HUES6 (cell line): ENCODE measurements at regions not wholly inside any gene's neighbourhood (a gene's known extent, or its start where the extent isn't known, plus 50 kb on each side); places are given as distances from the start of the nearest gene placed in this dataset.
"Not testable (repeated sequence)": the region's sequence is repeated elsewhere in the genome, so short reads cannot be mapped to it uniquely, and the experiment has no call there.

Source experiments
- H3K27ac ChIP-seq: 2 replicates; pipeline ENCODE4 v1.7.0; 2013; ENCODE audit warnings: low read depth, mild to moderate bottlenecking, low read length, inconsistent platforms
- H3K27me3 ChIP-seq: 2 replicates; pipeline ENCODE4 v1.6.1; 2013; ENCODE audit warnings: low read length; ENCODE audit not compliant: control insufficient read depth, insufficient read depth
- H3K36me3 ChIP-seq: 2 replicates; pipeline ENCODE4 v1.6.1; 2013; ENCODE audit warnings: low read length; ENCODE audit not compliant: control insufficient read depth, insufficient read depth
- H3K4me1 ChIP-seq: 2 replicates; pipeline ENCODE4 v1.6.1; 2013; ENCODE audit warnings: low read length; ENCODE audit not compliant: control insufficient read depth, insufficient read depth
- H3K4me3 ChIP-seq: 2 replicates; pipeline ENCODE4 v1.5.1; 2013; ENCODE audit warnings: low read depth, low read length
- H3K9ac ChIP-seq: one replicate; pipeline ENCODE4 v1.6.1; 2013; ENCODE audit warnings: mild to moderate bottlenecking, low read length
- H3K9me3 ChIP-seq: 2 replicates; pipeline ENCODE4 v1.6.1; 2013; ENCODE audit warnings: low read depth, low read length; ENCODE audit not compliant: control insufficient read depth, insufficient read depth

DNA sequence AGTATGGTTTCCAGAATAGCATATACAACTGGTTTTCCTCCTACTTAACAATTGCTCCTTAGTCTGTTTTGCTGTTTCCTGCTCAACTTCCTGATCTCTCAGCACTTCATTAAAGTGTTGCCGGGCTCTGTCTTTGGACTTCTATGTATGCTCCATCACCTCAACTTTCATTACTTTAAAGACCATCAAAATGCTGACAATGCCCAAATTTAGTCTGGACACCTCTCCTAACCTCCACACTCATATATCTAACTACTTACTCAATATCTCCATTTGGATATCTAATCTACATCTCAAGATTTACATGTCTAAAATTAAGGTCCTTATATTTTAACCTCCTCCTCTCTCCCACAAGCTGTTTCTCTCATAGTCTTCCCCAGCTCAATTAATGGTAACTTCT, 54.4 kb upstream of the LGR5 start:
- H3K36me3 ChIP-seq = no peaks in the 10 kb centered on the region
- H3K27ac ChIP-seq = no peak overlapping the region
- no peaks in the 10 kb centered on the region for H3K27me3 ChIP-seq
- no peak overlapping the region for H3K9ac ChIP-seq
- H3K4me3 ChIP-seq = no peak overlapping the region
- no peaks in the 10 kb centered on the region for H3K4me1 ChIP-seq
- H3K9me3 ChIP-seq = no peaks in the 10 kb centered on the region; the same call in 1 of the 2 replicates

DNA sequence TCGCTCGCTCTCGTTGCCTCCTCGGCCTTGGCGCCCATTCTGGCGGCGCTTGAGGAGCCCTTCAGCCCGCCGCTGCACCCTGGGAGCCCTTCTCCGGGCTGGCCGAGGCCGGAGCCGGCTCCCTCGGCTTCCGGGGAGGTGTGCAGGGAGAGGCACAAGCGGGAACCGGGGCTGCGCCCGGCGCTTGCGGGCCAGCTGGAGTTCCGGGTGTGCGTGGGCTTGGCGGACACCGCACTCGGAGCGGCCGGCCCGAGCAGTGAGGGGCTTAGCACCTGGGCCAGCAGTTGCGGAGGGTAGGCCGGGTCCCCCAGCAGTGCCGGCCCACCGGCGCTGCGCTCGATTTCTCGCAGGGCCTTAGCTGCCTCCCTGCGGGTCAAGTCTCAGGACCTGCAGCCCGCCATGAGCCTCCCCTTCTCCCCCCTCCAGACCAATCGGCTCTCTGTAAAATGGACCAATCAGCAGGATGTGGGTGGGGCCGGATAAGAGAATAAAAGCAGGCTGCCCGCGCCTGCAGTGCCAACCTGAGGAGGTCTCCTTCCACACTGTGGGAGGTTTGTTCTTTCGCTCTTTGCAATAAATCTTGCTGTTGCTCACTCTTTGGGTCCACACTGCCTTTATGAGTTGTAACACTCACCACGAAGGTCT, 62.8 kb upstream of the LGR5 start:
- H3K4me1 ChIP-seq, H3K27me3 ChIP-seq, H3K9ac ChIP-seq, H3K27ac ChIP-seq, H3K9me3 ChIP-seq, H3K36me3 ChIP-seq, H3K4me3 ChIP-seq: not testable (repeated sequence)

DNA sequence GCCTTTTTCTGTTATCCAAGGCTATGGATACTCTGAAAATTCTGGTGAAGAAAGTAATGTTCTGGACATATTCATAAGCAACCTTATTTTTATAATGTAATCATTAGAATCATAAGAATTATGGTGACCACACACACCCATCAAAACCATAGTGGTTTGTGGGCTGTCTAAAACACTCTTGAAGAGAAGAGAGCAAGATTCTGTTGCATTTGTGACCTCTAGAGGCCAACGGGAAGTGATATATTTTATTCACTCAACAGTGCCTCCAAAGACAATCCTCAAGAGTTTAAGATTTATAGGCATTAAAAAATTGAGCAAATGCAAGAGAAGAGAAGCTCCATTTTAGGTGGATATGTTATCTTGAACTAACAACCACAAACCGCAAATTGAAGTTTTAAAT, 68.5 kb upstream of the LGR5 start:
- Histone ChIP-seq H3K27ac (no peak overlapping the region), H3K27me3 (no peaks in the 10 kb centered on the region), H3K36me3 (no peaks in the 10 kb centered on the region), H3K9me3 (no peaks in the 10 kb centered on the region), H3K4me3 (no peak overlapping the region), H3K4me1 (no peaks in the 10 kb centered on the region), H3K9ac (no peak overlapping the region)

DNA sequence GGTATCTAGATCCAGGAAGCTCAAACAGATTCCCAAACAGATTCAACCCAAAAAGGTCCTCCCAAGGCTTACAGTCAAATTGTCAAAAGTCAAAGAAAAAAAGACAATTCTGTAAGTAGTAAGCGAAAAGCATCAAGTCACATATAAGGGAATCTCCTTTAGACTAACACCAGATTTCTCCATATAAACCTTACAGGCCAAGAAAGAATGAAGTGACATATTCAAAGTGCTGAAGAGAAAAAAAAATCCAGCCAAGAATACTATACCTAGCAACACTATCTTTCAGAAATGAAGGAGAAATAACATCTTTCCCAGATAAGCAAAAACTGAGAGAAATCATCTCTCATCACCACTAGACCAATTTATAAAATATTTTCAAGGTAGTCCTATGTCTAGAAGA, 79.6 kb upstream of the LGR5 start:
- Histone ChIP-seq H3K27ac (no peak overlapping the region), H3K4me1 (no peaks in the 10 kb centered on the region), H3K4me3 (no peak overlapping the region), H3K9ac (no peak overlapping the region), H3K27me3 (no peaks in the 10 kb centered on the region), H3K36me3 (no peaks in the 10 kb centered on the region), H3K9me3 (peaks cover 3% of the 10 kb centered on the region; the same call in 1 of the 2 replicates)

DNA sequence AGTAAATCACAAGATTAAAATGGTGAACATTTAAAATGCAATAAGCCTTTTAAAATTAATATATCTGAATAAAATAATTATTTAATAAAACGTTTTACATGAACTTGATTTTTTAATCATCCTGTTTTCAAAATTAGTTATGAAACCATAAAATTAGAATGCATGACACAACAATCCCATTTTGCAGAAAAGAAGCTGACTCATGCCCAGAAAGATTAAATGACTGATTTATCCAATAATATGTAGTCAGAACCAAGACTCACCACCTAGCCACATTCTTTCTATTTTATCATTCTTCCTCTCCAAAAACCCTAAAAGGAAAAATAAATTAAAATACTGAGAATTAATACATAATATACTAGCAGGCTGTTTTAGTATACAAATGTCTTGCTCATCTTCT, 83.0 kb upstream of the LGR5 start:
- no peak overlapping the region for H3K27ac ChIP-seq
- no peaks in the 10 kb centered on the region for H3K36me3 ChIP-seq

DNA sequence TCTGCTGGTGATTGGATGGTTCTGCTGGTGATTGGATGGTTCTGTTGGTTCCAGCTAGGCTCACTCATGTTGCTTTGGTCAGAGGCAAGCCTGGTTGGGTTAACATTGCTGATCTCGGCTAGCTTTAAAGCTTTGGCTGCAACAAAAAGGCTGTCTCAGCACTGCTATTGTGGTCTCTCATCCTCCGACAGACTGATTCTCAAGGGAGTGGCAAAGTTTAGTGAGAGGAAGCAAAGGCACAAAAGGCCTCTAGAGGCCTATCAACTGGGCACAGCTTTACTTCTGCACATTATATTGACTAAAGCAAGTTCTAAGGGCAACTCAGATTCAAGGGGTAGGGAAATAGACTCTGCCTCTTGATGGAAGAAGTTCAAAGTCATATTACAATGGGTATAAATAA, 84.7 kb upstream of the LGR5 start:
- no peak overlapping the region for H3K4me3 ChIP-seq
- no peak overlapping the region for H3K9ac ChIP-seq
- H3K27me3 ChIP-seq = no peaks in the 10 kb centered on the region

More for the DNA sequence above, 83.0 kb upstream of the LGR5 start:
- H3K4me3 ChIP-seq = no peak overlapping the region
- H3K4me1 ChIP-seq = no peaks in the 10 kb centered on the region
- peaks cover 3% of the 10 kb centered on the region; the same call in 1 of the 2 replicates for H3K9me3 ChIP-seq
- no peak overlapping the region for H3K9ac ChIP-seq
- no peaks in the 10 kb centered on the region for H3K27me3 ChIP-seq

DNA sequence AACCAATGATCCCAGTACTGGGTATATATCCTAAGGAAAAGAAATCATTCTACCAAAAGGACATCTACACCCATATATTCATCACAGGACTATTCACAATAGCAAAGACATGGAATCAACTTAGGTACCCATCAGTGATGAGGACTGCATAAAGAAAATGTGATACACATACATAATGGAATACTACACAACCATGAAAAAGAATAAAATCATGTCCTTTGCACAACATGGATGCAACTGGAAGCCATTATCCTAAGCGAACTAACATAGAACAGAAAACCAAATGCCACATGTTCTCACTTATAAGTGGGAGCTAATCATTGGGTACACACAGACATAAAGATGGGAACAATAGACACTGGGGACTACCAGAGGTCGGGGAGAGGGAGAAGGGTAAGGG, 86.0 kb upstream of the LGR5 start:
- Histone ChIP-seq H3K27ac (no peak overlapping the region), H3K27me3 (no peaks in the 10 kb centered on the region), H3K4me1 (no peaks in the 10 kb centered on the region), H3K9ac (no peak overlapping the region), H3K4me3 (no peak overlapping the region), H3K36me3 (no peaks in the 10 kb centered on the region), H3K9me3 (no peaks in the 10 kb centered on the region)

More for the DNA sequence above, 84.7 kb upstream of the LGR5 start:
- no peaks in the 10 kb centered on the region for H3K36me3 ChIP-seq
- no peaks in the 10 kb centered on the region; the same call in 1 of the 2 replicates for H3K9me3 ChIP-seq
- no peaks in the 10 kb centered on the region for H3K4me1 ChIP-seq
- H3K27ac ChIP-seq = no peak overlapping the region

DNA sequence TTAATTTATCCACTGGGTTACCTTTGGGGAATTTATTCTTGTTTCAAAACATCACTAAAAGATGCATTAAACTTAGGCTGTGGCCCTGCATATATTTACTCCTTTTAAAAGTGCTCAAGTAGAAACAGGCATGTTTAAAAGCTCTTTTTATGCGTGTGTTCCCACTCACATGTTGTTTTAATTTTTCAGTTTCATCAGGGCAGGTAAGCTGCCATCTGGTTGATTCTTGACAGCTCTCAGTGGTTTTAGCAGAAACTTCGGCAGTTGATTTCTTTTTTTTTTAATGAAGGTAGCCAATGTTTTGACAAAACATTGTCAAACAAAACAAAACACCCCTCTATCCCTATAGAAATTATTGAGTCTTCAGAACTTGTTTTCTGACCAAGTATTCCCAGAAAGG, 89.6 kb upstream of the LGR5 start:
- no peak overlapping the region for H3K27ac ChIP-seq
- no peak overlapping the region for H3K9ac ChIP-seq
- no peaks in the 10 kb centered on the region for H3K27me3 ChIP-seq
- H3K4me1 ChIP-seq = no peaks in the 10 kb centered on the region
- no peaks in the 10 kb centered on the region for H3K9me3 ChIP-seq
- H3K36me3 ChIP-seq = no peaks in the 10 kb centered on the region
- no peak overlapping the region for H3K4me3 ChIP-seq

DNA sequence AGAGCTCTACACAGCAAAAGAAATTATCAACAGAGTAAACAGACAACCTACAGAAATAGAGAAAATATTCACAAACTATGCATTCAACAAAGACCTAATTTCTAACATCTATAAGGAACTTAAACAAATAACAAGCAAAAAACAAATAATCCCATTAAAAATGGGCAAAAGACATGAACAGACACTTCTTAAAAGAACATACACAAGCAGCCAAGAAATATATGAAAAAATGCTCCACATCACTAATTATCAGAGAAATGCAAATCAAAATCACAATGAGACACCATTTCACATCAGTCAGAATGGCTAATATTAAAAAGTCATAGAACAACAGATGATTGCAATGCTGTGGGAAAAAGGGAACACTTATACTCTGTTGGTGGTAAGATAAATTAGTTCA, 100.7 kb upstream of the LGR5 start:
- H3K27me3 ChIP-seq = no peaks in the 10 kb centered on the region
- H3K4me1 ChIP-seq = no peaks in the 10 kb centered on the region
- H3K9me3 ChIP-seq = no peaks in the 10 kb centered on the region
- no peak overlapping the region for H3K27ac ChIP-seq
- no peaks in the 10 kb centered on the region for H3K36me3 ChIP-seq
- H3K4me3 ChIP-seq = no peak overlapping the region
- H3K9ac ChIP-seq = no peak overlapping the region

DNA sequence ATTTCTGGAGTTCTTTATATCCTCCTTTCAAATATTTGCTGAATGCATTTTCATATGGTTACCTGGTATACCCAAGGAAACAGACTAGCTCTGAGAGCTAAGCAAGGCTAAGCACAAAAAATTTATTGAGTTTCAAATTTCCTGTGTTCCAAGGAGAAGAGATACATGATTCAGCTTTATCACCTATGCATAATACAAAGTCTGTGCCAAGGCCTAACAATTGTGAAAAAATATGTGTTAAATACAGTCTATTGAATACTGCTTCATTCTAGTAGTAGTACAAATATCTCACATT, 103.7 kb upstream of the LGR5 start:
- no peak overlapping the region for H3K27ac ChIP-seq
- no peak overlapping the region for H3K9ac ChIP-seq
- H3K36me3 ChIP-seq = no peaks in the 10 kb centered on the region
- no peaks in the 10 kb centered on the region for H3K4me1 ChIP-seq
- H3K9me3 ChIP-seq = no peaks in the 10 kb centered on the region
- no peak overlapping the region for H3K4me3 ChIP-seq
- no peaks in the 10 kb centered on the region for H3K27me3 ChIP-seq

DNA sequence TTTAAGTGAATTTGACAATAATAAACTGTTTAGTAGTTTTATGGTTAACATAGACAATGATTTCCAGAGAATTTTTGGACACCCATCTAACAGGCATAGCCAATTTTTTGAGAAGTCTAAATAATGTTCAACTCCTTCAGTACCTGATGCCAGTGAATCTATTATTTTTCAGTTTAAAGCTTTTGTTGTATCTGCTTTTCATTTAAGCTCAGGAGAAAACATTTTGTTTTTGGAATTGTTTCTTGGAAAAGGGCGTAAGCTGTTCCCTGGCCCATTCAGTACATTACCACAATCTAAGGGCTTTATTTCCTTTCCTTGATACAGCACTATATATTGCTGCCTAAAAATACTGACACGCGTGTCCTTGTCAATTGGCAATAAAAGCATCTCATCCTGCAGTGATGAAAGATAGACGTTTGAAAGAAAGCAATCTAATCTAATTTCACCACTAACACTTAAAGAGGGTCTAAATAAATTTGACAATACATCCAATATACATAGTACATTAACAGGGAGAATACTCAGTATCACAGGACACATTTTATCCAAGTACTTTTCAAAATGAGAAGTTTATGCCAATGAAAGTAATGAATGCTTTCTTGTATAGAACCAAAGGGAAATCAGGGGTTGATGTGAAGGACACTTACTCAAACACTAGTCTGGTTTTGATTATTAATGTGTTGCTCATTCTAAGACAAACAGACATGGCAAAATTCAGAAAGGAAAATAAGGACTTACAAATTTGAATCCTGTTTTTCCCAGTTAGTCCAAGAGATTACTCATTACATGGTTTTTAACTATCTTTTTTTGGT, 104.2 kb upstream of the LGR5 start:
- no peaks in the 10 kb centered on the region for H3K36me3 ChIP-seq
- no peak overlapping the region for H3K27ac ChIP-seq

More for the DNA sequence above, 104.2 kb upstream of the LGR5 start:
- Histone ChIP-seq H3K4me3 (no peak overlapping the region), H3K9me3 (no peaks in the 10 kb centered on the region), H3K9ac (no peak overlapping the region), H3K4me1 (no peaks in the 10 kb centered on the region), H3K27me3 (no peaks in the 10 kb centered on the region)
